Activated naive CD4-positive, alpha-beta T cell treated with anti-CD3 and anti-CD28 coated beads, Interleukin-2, amount 50 U/mL, for 24 hours (primary cell): ENCODE measurements at regions not wholly inside any gene's neighbourhood (a gene's known extent, or its start where the extent isn't known, plus 50 kb on each side); places are given as distances from the start of the nearest gene placed in this dataset.

Experiments used
- H3K27ac Mint-ChIP-seq: one replicate; pipeline ENCODE4 v1.8.0; 2021; ENCODE audit warnings: mild to moderate bottlenecking, mixed read lengths
- H3K27me3 Mint-ChIP-seq: one replicate; pipeline ENCODE4 v1.8.0; 2021; ENCODE audit warnings: mixed read lengths
- H3K36me3 Mint-ChIP-seq: one replicate; pipeline ENCODE4 v1.8.0; 2021; ENCODE audit warnings: mixed read lengths
- H3K4me1 Mint-ChIP-seq: one replicate; pipeline ENCODE4 v1.8.0; 2021; ENCODE audit warnings: mixed read lengths
- H3K4me3 Mint-ChIP-seq: one replicate; pipeline ENCODE4 v1.8.0; 2021; ENCODE audit warnings: mild to moderate bottlenecking, mixed read lengths
- H3K9me3 Mint-ChIP-seq: one replicate; pipeline ENCODE4 v1.8.0; 2021; ENCODE audit warnings: mixed read lengths

- Mint-ChIP-seq H3K27ac (no peak overlapping the region), H3K4me3 (no peak overlapping the region), H3K4me1 (peaks cover 50% of the 10 kb centered on the region), H3K36me3 (no peaks in the 10 kb centered on the region), H3K27me3 (no peaks in the 10 kb centered on the region), H3K9me3 (no peaks in the 10 kb centered on the region)
These were observed 534.0 kb downstream of the FUT8 start for GRCh38 chr14:65946494-65946893.

- H3K4me3 Mint-ChIP-seq, result no peak overlapping the region
- H3K4me1 Mint-ChIP-seq, result peaks cover 43% of the 10 kb centered on the region
- no peaks in the 10 kb centered on the region for H3K9me3 Mint-ChIP-seq
- no peaks in the 10 kb centered on the region for H3K27me3 Mint-ChIP-seq
- no peaks in the 10 kb centered on the region for H3K36me3 Mint-ChIP-seq
- H3K27ac Mint-ChIP-seq, result no peak overlapping the region
These were observed 535.8 kb downstream of the FUT8 start for GRCh38 chr14:65948302-65948701.

GRCh38 chr14:65949711-65950516 lies 536.3 kb upstream of the CCDC196 start:
- Mint-ChIP-seq H3K4me3 (no peak overlapping the region), H3K4me1 (peaks cover 33% of the 10 kb centered on the region)

GRCh38 chr14:65954942-65955341 lies 531.2 kb upstream of the CCDC196 start:
- no peak overlapping the region for H3K4me3 Mint-ChIP-seq

More at GRCh38 chr14:65949711-65950516, 536.3 kb upstream of the CCDC196 start:
- no peaks in the 10 kb centered on the region for H3K9me3 Mint-ChIP-seq
- no peaks in the 10 kb centered on the region for H3K27me3 Mint-ChIP-seq
- H3K36me3 Mint-ChIP-seq, result no peaks in the 10 kb centered on the region
- no peak overlapping the region for H3K27ac Mint-ChIP-seq

GRCh38 chr14:65957631-65958205 lies 528.5 kb upstream of the CCDC196 start:
- Mint-ChIP-seq H3K4me1 (peaks cover 23% of the 10 kb centered on the region), H3K4me3 (no peak overlapping the region), H3K27ac (no peak overlapping the region), H3K27me3 (no peaks in the 10 kb centered on the region), H3K9me3 (no peaks in the 10 kb centered on the region), H3K36me3 (no peaks in the 10 kb centered on the region)

More at GRCh38 chr14:65954942-65955341, 531.2 kb upstream of the CCDC196 start:
- no peaks in the 10 kb centered on the region for H3K9me3 Mint-ChIP-seq
- peaks cover 26% of the 10 kb centered on the region for H3K4me1 Mint-ChIP-seq
- no peaks in the 10 kb centered on the region for H3K27me3 Mint-ChIP-seq
- no peak overlapping the region for H3K27ac Mint-ChIP-seq
- H3K36me3 Mint-ChIP-seq, result no peaks in the 10 kb centered on the region

GRCh38 chr14:65958664-65959562 lies 527.3 kb upstream of the CCDC196 start:
- H3K27ac Mint-ChIP-seq, result peak overlapping the region; percentile 15
- peaks cover 23% of the 10 kb centered on the region for H3K4me1 Mint-ChIP-seq
- H3K4me3 Mint-ChIP-seq, result no peak overlapping the region
- H3K27me3 Mint-ChIP-seq, result no peaks in the 10 kb centered on the region
- H3K36me3 Mint-ChIP-seq, result no peaks in the 10 kb centered on the region
- H3K9me3 Mint-ChIP-seq, result no peaks in the 10 kb centered on the region

- no peaks in the 10 kb centered on the region for H3K27me3 Mint-ChIP-seq
- H3K9me3 Mint-ChIP-seq, result no peaks in the 10 kb centered on the region
- peak overlapping the region; percentile 30 for H3K27ac Mint-ChIP-seq
- H3K36me3 Mint-ChIP-seq, result no peaks in the 10 kb centered on the region
- H3K4me3 Mint-ChIP-seq, result no peak overlapping the region
- peaks cover 23% of the 10 kb centered on the region for H3K4me1 Mint-ChIP-seq
These were observed 526.6 kb upstream of the CCDC196 start for GRCh38 chr14:65959563-65960024.

GRCh38 chr14:65961004-65961403 lies 525.2 kb upstream of the CCDC196 start:
- H3K9me3 Mint-ChIP-seq, result no peaks in the 10 kb centered on the region
- no peak overlapping the region for H3K27ac Mint-ChIP-seq
- no peaks in the 10 kb centered on the region for H3K36me3 Mint-ChIP-seq
- no peak overlapping the region for H3K4me3 Mint-ChIP-seq
- H3K4me1 Mint-ChIP-seq, result peaks cover 23% of the 10 kb centered on the region
- no peaks in the 10 kb centered on the region for H3K27me3 Mint-ChIP-seq

- H3K4me3 Mint-ChIP-seq, result no peak overlapping the region
- H3K27me3 Mint-ChIP-seq, result no peaks in the 10 kb centered on the region
- H3K27ac Mint-ChIP-seq, result no peak overlapping the region
- H3K4me1 Mint-ChIP-seq, result peaks cover 23% of the 10 kb centered on the region
- H3K9me3 Mint-ChIP-seq, result no peaks in the 10 kb centered on the region
- H3K36me3 Mint-ChIP-seq, result no peaks in the 10 kb centered on the region
These were observed 523.2 kb upstream of the CCDC196 start for GRCh38 chr14:65962952-65963351.

- Mint-ChIP-seq H3K27me3 (no peaks in the 10 kb centered on the region), H3K36me3 (no peaks in the 10 kb centered on the region), H3K9me3 (no peaks in the 10 kb centered on the region), H3K4me3 (no peak overlapping the region), H3K4me1 (peaks cover 15% of the 10 kb centered on the region), H3K27ac (no peak overlapping the region)
These were observed 521.8 kb upstream of the CCDC196 start for GRCh38 chr14:65964366-65964765.

GRCh38 chr14:65966188-65966587 lies 520.0 kb upstream of the CCDC196 start:
- Mint-ChIP-seq H3K27me3 (no peaks in the 10 kb centered on the region), H3K4me3 (no peak overlapping the region), H3K27ac (no peak overlapping the region), H3K9me3 (no peaks in the 10 kb centered on the region), H3K4me1 (no peaks in the 10 kb centered on the region), H3K36me3 (no peaks in the 10 kb centered on the region)

- Mint-ChIP-seq H3K27me3 (no peaks in the 10 kb centered on the region), H3K4me3 (no peak overlapping the region), H3K4me1 (no peaks in the 10 kb centered on the region), H3K27ac (no peak overlapping the region), H3K9me3 (no peaks in the 10 kb centered on the region), H3K36me3 (no peaks in the 10 kb centered on the region)
These were observed 513.8 kb upstream of the CCDC196 start for GRCh38 chr14:65972346-65972870.

- no peaks in the 10 kb centered on the region for H3K9me3 Mint-ChIP-seq
- no peaks in the 10 kb centered on the region for H3K27me3 Mint-ChIP-seq
- peak overlapping the region; percentile 14 for H3K27ac Mint-ChIP-seq
- no peaks in the 10 kb centered on the region for H3K36me3 Mint-ChIP-seq
- no peak overlapping the region for H3K4me3 Mint-ChIP-seq
- H3K4me1 Mint-ChIP-seq, result no peaks in the 10 kb centered on the region
These were observed 513.3 kb upstream of the CCDC196 start for GRCh38 chr14:65972891-65973290.

GRCh38 chr14:65975865-65976264 lies 510.3 kb upstream of the CCDC196 start:
- H3K9me3 Mint-ChIP-seq, result peaks cover 8% of the 10 kb centered on the region

GRCh38 chr14:65976761-65977404 lies 509.3 kb upstream of the CCDC196 start:
- H3K27me3 Mint-ChIP-seq, result no peaks in the 10 kb centered on the region
- no peaks in the 10 kb centered on the region for H3K4me1 Mint-ChIP-seq
- no peaks in the 10 kb centered on the region for H3K36me3 Mint-ChIP-seq
- no peak overlapping the region for H3K4me3 Mint-ChIP-seq
- H3K27ac Mint-ChIP-seq, result no peak overlapping the region
- H3K9me3 Mint-ChIP-seq, result peaks cover 8% of the 10 kb centered on the region

More at GRCh38 chr14:65975865-65976264, 510.3 kb upstream of the CCDC196 start:
- H3K36me3 Mint-ChIP-seq, result no peaks in the 10 kb centered on the region
- no peak overlapping the region for H3K27ac Mint-ChIP-seq
- no peaks in the 10 kb centered on the region for H3K4me1 Mint-ChIP-seq
- no peaks in the 10 kb centered on the region for H3K27me3 Mint-ChIP-seq
- H3K4me3 Mint-ChIP-seq, result no peak overlapping the region
